ENCODE measurements at regions not wholly inside any gene's neighbourhood (a gene's known extent, or its start where the extent isn't known, plus 50 kb on each side); places are given as distances from the start of the nearest gene placed in this dataset.

DNA sequence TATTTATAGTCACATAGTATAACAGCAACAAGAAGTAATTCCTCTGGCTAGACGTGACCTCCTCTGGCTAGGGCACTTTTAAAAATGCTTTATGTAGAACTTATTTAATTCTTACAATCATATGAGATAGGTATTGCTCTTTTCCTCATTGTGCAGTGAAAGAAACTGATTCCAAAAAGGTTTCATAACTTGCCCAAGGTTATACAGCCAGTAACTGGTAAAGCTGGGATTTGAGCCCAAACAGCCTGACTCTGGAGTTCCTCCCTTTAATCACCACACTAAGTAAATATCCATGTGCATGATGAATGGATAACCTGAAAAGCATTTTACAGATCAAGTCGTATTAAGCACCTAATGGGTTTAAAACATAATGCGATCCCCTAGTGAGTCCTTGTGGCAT, 214.6 kb downstream of the PRL start:
- TF ChIP-seq, protein P1, sequence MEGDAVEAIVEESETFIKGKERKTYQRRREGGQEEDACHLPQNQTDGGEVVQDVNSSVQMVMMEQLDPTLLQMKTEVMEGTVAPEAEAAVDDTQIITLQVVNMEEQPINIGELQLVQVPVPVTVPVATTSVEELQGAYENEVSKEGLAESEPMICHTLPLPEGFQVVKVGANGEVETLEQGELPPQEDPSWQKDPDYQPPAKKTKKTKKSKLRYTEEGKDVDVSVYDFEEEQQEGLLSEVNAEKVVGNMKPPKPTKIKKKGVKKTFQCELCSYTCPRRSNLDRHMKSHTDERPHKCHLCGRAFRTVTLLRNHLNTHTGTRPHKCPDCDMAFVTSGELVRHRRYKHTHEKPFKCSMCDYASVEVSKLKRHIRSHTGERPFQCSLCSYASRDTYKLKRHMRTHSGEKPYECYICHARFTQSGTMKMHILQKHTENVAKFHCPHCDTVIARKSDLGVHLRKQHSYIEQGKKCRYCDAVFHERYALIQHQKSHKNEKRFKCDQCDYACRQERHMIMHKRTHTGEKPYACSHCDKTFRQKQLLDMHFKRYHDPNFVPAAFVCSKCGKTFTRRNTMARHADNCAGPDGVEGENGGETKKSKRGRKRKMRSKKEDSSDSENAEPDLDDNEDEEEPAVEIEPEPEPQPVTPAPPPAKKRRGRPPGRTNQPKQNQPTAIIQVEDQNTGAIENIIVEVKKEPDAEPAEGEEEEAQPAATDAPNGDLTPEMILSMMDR (IDR thresholded peaks at IDR 0.05; ENCODE audit: extremely low read depth, missing control alignments) = no peak

DNA sequence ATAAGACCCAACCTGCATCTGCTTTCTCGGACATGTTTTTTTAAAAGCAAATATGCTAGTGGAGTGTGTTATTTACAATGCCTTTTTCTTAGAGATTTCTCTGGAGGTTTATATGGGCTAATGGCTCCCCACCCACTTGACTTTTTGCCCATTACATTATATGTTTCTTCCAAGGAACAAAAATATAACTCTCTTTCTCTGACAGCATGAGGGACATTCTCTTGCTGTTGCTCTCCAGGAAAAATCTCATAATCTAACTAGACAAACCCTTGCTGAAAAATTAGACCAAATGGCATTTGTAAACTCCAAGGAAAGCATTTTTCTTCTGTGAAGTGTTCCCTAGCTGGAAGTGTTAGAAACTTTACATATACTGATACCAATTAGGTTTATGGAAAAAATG, 213.7 kb downstream of the PRL start:
- no peak for DNase-seq (ENCODE audit: low spot score)
- TF ChIP-seq, protein P1 (IDR thresholded peaks at IDR 0.05; ENCODE audit: extremely low read depth, missing control alignments) = no peak

More for the DNA sequence above, 214.6 kb downstream of the PRL start:
- DNase-seq (ENCODE audit: low spot score) = no peak

DNA sequence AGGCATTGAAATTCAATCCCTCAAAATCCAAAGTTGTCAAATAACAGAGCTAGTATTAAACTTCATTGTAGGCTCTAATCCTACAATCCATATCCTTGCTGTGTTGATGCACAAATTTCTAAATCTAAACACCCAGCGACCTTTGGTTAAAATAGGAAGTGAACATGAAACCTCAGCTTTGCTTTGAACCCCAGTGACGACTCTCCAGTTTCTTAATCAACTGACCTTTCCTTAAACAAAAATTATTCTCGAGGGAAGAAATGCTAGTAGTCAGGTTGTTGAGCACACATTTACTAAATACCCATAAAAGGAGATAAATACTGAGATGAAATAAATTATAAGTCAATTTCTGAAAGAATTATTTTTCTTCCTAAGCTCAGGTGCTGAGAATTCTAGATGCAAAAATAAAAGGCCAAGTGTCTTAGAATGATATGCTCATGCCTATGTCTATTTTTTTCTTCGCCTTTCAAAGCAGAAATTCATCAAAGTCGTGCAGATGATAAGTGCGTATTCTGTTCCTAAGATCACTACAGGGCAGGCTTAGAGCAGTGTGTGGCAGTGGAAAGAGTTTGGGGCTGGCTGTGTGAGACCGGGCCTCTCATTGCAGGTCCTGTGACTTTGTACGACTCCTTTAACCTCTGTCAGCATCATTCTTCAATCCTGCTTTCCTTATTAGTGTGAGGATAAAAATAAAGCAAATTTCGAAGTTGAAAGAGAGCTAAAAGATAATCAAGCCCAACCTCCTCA, 208.7 kb downstream of the PRL start:
- no peak for DNase-seq (ENCODE audit: low spot score)
- TF ChIP-seq, protein P1 (IDR thresholded peaks at IDR 0.05; ENCODE audit: extremely low read depth, missing control alignments) = no peak

DNA sequence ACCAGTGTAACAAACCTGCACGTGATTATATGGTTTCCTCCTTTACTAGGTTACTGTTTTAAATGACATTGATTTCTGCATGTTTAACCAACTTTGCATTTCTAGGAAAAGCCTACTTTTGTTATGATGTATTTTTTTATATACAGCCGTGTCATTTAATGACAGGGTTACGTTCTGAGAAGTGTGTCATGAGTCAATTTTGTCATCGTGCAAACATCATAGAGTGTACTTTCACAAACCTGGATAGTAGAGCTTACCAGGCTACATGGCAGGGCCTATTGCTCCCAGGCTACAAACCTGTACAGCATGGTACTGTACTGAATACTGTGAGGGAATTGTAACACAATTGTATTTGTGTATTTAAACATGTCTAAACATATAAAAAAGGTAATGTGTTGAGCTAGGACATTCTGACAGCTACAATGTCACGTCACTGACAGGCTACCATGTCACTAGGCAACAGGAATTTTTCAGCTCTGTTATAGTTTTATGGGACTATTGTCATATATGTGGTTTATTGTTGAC, 205.3 kb downstream of the PRL start:
- TF ChIP-seq, protein P1 (IDR thresholded peaks at IDR 0.05; ENCODE audit: extremely low read depth, missing control alignments) = no peak
- DNase-seq (ENCODE audit: low spot score) = no peak

DNA sequence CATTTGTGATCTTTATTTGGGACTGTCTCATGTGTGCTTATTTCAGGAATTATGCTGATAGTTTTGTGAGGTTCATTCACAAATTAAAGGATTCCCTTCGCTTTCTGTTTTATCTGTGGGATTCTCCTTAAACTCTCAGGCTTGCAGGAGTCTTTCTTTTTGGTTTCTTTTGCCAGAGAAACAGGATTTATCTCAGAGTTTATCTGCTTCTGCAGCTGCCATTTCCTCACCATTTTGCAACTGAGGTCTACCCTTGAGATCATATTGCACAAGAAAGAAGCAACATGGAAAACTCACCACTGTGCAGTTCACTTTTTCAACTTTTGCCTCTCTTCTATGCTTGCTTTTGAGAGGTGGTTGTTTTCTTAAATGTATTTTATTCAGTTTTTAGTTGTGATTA, 201.0 kb downstream of the PRL start:
- DNase-seq (ENCODE audit: low spot score) = no peak
- TF ChIP-seq, protein P1 (IDR thresholded peaks at IDR 0.05; ENCODE audit: extremely low read depth, missing control alignments) = no peak

DNA sequence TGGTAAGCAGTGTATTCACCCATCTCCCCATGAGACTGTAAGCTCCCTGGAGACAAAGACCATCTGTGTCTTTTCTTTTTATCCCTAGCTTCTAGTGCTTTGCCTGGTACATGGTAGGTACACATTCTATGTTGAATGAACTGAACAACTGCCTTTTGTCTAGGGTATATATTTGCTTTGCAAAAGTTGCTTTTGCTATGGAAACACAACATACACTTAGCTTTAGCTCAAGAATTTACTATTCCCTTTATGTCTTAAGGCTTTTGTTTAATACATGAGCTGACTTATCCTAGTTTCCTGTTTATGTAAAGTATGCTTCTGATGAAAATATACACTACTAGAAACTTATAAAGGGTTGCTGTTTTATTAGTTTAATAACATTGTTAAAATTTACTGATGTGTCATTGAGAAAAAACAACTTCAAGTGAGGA, 198.2 kb downstream of the PRL start:
- DNase-seq (ENCODE audit: low spot score) = no peak

DNA sequence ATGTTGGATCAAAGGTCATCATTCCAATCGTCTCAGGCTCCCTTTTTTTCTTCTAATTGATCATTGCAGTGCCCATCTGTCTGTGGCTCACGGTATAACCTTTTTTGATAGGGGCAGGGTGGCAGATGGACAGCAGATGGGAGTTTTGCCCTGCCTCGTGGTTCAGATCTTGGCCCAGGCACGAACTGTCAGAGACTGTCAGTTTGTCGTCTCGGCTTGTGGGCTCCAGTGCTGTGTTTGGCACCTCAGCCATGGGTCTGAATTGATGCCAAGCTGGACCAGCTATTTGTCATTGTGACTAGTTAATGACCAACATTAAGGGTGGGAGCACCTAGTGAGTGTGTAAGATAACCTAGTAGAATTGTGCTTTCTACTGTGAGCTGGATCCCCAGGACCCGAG, 197.6 kb downstream of the PRL start:
- TF ChIP-seq, protein P1 (IDR thresholded peaks at IDR 0.05; ENCODE audit: extremely low read depth, missing control alignments) = no peak
- DNase-seq (ENCODE audit: low spot score) = no peak

More for the DNA sequence above, 198.2 kb downstream of the PRL start:
- TF ChIP-seq, protein P1 (IDR thresholded peaks at IDR 0.05; ENCODE audit: extremely low read depth, missing control alignments) = no peak
